ENCODE measurements at regions not wholly inside any gene's neighbourhood (a gene's known extent, or its start where the extent isn't known, plus 50 kb on each side); places are given as distances from the start of the nearest gene placed in this dataset.
A peak's percentile ranks its signal among the peaks of the same experiment; 100 is the strongest.

DNA sequence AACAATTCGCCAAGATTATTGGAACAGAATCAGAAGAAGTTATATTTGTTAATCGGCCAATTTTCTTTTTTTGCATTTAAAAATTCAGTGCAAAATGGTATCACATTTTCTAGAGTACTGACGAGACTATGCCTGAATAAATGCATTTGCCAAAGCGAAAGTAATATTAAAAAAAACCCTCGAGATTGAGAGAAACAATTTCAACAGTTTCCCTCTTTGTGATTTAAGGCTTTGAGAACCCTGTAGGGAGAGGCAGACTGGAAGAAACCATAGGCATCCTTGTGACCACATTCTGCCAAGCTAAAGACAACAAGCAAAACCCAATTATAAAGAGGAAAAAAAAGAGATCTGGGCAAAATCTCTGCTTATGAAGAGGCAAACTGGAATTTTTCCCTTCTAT, 218.1 kb upstream of the GK2 start:
- Histone ChIP-seq H3K4me3 (ENCODE audit: insufficient read depth, low read depth, low read length) (no peak overlapping the region), H3K79me2 (ENCODE audit: insufficient read depth, low read length) (no peaks in the 10 kb centered on the region), H3K4me2 (ENCODE audit: low read length) (no peak overlapping the region), H3K4me1 (ENCODE audit: insufficient read depth, low read length) (no peaks in the 10 kb centered on the region), H3K9me3 (ENCODE audit: insufficient read depth, low read depth, low read length) (no peaks in the 10 kb centered on the region), H3K9ac (ENCODE audit: low read length) (no peak overlapping the region), H4K20me1 (ENCODE audit: insufficient read depth, low read length) (no peaks in the 10 kb centered on the region), H3K27ac (ENCODE audit: low read depth, low read length) (no peak overlapping the region), H3K27me3 (ENCODE audit: insufficient read depth, low read length) (no peaks in the 10 kb centered on the region), H3K36me3 (ENCODE audit: insufficient read depth, low read length) (no peaks in the 10 kb centered on the region), H2AFZ (ENCODE audit: low read depth, low read length) (no peak overlapping the region)
- DNase-seq (ENCODE audit: low read depth) (no peak), FAIRE-seq (no peak)
- H3K27me3 Mint-ChIP-seq (ENCODE audit: low read depth, unreplicated experiment), result no peaks in the 10 kb centered on the region
- H3K27ac Mint-ChIP-seq (ENCODE audit: unreplicated experiment), result no peak overlapping the region
- H3K4me1 Mint-ChIP-seq (ENCODE audit: low read depth, unreplicated experiment), result no peaks in the 10 kb centered on the region
- H3K36me3 Mint-ChIP-seq (ENCODE audit: low read depth, unreplicated experiment), result no peaks in the 10 kb centered on the region
- no peaks in the 10 kb centered on the region for H3K9me3 Mint-ChIP-seq (ENCODE audit: unreplicated experiment)
- TF ChIP-seq CTCF (IDR thresholded peaks at IDR 0.05; ENCODE audit: insufficient read depth, low read depth, low read length) (no peak), EZH2 (IDR thresholded peaks at IDR 0.05; ENCODE audit: insufficient read depth, low read length) (no peak)
- H3K4me3 Mint-ChIP-seq (ENCODE audit: unreplicated experiment), result no peak overlapping the region

DNA sequence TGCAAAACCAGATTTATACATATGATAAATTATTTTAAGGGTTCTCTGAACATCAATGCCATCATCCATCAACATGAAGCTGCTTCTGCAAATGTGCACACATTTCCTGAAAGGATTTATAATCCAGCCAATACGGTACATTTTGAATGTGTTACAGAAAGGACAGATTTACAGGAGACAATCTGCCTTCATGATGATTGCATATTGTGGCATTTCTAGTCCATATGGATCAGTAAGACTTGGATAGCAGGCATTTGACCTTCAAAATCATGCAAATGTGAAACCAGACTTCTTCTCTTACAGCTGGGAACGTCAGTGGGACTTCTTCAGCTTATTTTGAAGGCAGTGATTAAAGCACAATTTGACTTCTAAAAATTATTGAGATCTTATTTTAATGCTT, 217.3 kb upstream of the GK2 start:
- no peaks in the 10 kb centered on the region for H3K4me1 ChIP-seq (ENCODE audit: insufficient read depth, low read length)
- Mint-ChIP-seq H3K27ac (ENCODE audit: unreplicated experiment) (no peak overlapping the region), H3K36me3 (ENCODE audit: low read depth, unreplicated experiment) (no peaks in the 10 kb centered on the region), H3K9me3 (ENCODE audit: unreplicated experiment) (no peaks in the 10 kb centered on the region), H3K27me3 (ENCODE audit: low read depth, unreplicated experiment) (no peaks in the 10 kb centered on the region), H3K4me1 (ENCODE audit: low read depth, unreplicated experiment) (no peaks in the 10 kb centered on the region), H3K4me3 (ENCODE audit: unreplicated experiment) (no peak overlapping the region)
- TF ChIP-seq CTCF (IDR thresholded peaks at IDR 0.05; ENCODE audit: insufficient read depth, low read depth, low read length) (no peak), EZH2 (IDR thresholded peaks at IDR 0.05; ENCODE audit: insufficient read depth, low read length) (no peak)
- H2AFZ ChIP-seq (ENCODE audit: low read depth, low read length), result no peak overlapping the region
- no peak overlapping the region for H3K9ac ChIP-seq (ENCODE audit: low read length)
- no peaks in the 10 kb centered on the region for H3K27me3 ChIP-seq (ENCODE audit: insufficient read depth, low read length)
- no peak overlapping the region for H3K27ac ChIP-seq (ENCODE audit: low read depth, low read length)
- no peaks in the 10 kb centered on the region for H3K9me3 ChIP-seq (ENCODE audit: insufficient read depth, low read depth, low read length)
- no peak overlapping the region for H3K4me2 ChIP-seq (ENCODE audit: low read length)
- DNase-seq (ENCODE audit: low read depth), result no peak
- H4K20me1 ChIP-seq (ENCODE audit: insufficient read depth, low read length), result no peaks in the 10 kb centered on the region
- no peak overlapping the region for H3K4me3 ChIP-seq (ENCODE audit: insufficient read depth, low read depth, low read length)
- FAIRE-seq, result no peak
- no peaks in the 10 kb centered on the region for H3K36me3 ChIP-seq (ENCODE audit: insufficient read depth, low read length)
- no peaks in the 10 kb centered on the region for H3K79me2 ChIP-seq (ENCODE audit: insufficient read depth, low read length)

GRCh38 chr4:79623021-79623870, 215.2 kb upstream of the GK2 start:
- no peak overlapping the region for H3K9ac ChIP-seq (ENCODE audit: low read length)
- Mint-ChIP-seq H3K4me1 (ENCODE audit: low read depth, unreplicated experiment) (no peaks in the 10 kb centered on the region), H3K27me3 (ENCODE audit: low read depth, unreplicated experiment) (no peaks in the 10 kb centered on the region), H3K36me3 (ENCODE audit: low read depth, unreplicated experiment) (no peaks in the 10 kb centered on the region), H3K4me3 (ENCODE audit: unreplicated experiment) (no peak overlapping the region), H3K9me3 (ENCODE audit: unreplicated experiment) (no peaks in the 10 kb centered on the region), H3K27ac (ENCODE audit: unreplicated experiment) (no peak overlapping the region)
- no peak overlapping the region for H3K4me3 ChIP-seq (ENCODE audit: insufficient read depth, low read depth, low read length)
- no peaks in the 10 kb centered on the region for H4K20me1 ChIP-seq (ENCODE audit: insufficient read depth, low read length)
- H3K79me2 ChIP-seq (ENCODE audit: insufficient read depth, low read length), result no peaks in the 10 kb centered on the region
- no peak overlapping the region for H3K27ac ChIP-seq (ENCODE audit: low read depth, low read length)
- no peaks in the 10 kb centered on the region for H3K4me1 ChIP-seq (ENCODE audit: insufficient read depth, low read length)
- TF ChIP-seq EZH2 (IDR thresholded peaks at IDR 0.05; ENCODE audit: insufficient read depth, low read length) (no peak), CTCF (IDR thresholded peaks at IDR 0.05; ENCODE audit: insufficient read depth, low read depth, low read length) (no peak)
- no peak for DNase-seq (ENCODE audit: low read depth)
- H3K4me2 ChIP-seq (ENCODE audit: low read length), result peak overlapping the region; percentile 25
- H3K27me3 ChIP-seq (ENCODE audit: insufficient read depth, low read length), result no peaks in the 10 kb centered on the region
- FAIRE-seq, result no peak
- H3K36me3 ChIP-seq (ENCODE audit: insufficient read depth, low read length), result no peaks in the 10 kb centered on the region
- no peaks in the 10 kb centered on the region for H3K9me3 ChIP-seq (ENCODE audit: insufficient read depth, low read depth, low read length)
- peak overlapping the region; percentile 29 for H2AFZ ChIP-seq (ENCODE audit: low read depth, low read length)

Data from astrocyte (in vitro differentiated cells and primary cell).